NCI-H748 (cell line): ENCODE measurements at regions not wholly inside any gene's neighbourhood (a gene's known extent, or its start where the extent isn't known, plus 50 kb on each side); places are given as distances from the start of the nearest gene placed in this dataset.
"Not testable (repeated sequence)": the region's sequence is repeated elsewhere in the genome, so short reads cannot be mapped to it uniquely, and the experiment has no call there.

Source experiments
- DNase-seq: peaks from one replicate; lab custom pipeline; 2025; ENCODE audit not compliant: unreplicated experiment; lab: John Stamatoyannopoulos, UW

DNA sequence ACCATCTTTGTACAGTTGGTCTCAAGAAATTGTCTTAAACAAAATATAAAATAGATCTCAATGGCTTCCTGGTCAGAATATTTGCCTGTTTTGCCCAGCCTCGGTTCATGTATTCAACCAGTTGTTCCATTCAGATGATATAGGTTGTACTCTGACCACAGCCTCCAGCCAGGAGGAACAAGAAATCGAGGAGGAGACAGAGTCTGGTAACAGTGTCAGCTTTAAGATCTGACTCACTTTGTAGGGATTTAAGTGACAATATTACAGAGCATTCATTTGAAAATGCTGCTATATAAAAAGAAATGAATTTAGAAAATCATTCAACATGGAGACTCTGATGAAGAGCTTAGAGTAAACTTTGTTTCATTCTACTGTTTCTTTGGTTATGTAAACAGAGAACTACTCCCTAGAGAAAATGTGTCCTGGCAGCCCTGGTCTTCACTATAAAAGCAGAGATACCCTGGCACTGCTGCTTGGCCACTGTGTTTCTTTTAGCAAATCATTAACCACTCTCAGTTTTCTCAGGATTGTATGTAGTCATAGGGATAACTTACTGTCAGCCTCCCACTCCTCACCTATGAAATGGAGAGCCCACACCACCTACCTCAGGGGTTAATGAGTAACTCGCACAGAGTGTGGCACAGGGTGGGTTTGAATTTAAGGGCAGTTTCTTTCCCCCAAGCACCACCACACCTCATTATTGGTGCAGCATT is 53.5 kb downstream of the PAGE2 start:
- DNase-seq, result no peak

- no peak for DNase-seq
Measured at GRCh38 chrX:55142919-55143310, 54.1 kb downstream of the PAGE2 start.

- no peak for DNase-seq
Measured at GRCh38 chrX:55143621-55144020, 54.8 kb downstream of the PAGE2 start.

- no peak for DNase-seq
Measured at GRCh38 chrX:55144697-55145096, 55.9 kb downstream of the PAGE2 start.

- DNase-seq, result no peak
Measured at GRCh38 chrX:55149242-55149641, 60.4 kb downstream of the PAGE2 start.

DNA sequence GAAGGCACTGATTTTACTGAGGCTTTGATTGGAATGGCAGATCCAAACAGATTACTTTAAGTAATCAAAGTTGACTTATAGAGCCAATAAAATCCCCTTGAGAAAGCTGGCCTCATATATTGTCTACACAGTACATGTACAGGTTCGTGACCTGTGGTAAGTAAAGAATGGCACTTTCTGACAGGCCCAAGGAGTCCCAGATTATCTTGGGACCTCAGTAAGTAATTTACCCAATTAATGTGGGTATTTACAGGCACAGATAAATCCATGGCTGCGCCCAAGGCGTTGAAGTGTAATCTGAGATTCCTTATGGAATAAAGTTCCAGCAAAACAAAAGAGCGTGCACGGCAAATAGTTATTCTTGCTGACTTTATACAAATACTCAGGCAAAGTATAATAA is 62.4 kb downstream of the PAGE2 start:
- no peak for DNase-seq

GRCh38 chrX:55159551-55159950 is 60.6 kb upstream of the PAGE5 start:
- DNase-seq, result no peak

DNA sequence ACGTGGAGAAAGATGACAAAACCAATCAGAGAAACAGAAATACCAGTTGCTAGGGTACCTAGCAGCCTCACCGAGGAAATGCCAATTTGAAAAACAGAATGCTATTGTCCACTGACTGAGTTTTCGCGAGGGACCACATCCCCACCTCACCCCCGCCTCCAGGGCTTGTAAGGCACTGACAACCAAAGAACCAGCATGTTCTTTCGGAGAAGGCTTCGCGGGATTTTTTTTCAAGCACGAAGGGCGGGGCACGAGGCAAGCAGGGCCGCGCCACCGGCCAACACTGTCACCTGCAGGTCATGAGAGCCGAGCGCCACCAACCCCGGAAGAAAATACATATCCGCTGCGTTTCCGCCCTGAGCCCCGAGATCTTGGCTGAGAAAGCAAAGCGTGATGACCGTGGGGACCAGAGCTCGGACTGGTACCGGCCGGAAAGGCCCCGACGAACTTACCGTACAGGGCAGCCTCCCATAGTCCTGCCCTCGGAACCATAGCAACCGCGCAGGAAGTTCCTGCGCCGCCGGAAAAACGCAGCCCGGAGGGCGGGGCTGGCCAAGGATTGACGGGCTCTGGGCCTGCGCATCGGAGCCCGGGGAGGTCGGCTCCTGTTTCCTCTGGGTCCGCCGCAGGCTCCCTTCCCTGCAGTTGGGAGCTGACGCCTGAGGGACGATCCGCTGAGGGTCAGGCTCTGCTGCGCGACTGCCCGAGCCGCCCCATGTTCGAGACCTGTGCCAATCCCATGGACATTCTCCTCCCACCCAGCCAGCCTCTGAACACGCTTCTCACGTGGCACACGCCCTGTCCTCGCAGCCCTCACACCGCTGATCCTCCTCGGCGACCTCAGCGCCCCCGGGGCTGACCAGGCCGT is 59.2 kb upstream of the PAGE5 start:
- DNase-seq, result peak; percentile 96

- peak; percentile 13 for DNase-seq
Measured at GRCh38 chrX:55161581-55161980, 58.6 kb upstream of the PAGE5 start.

DNA sequence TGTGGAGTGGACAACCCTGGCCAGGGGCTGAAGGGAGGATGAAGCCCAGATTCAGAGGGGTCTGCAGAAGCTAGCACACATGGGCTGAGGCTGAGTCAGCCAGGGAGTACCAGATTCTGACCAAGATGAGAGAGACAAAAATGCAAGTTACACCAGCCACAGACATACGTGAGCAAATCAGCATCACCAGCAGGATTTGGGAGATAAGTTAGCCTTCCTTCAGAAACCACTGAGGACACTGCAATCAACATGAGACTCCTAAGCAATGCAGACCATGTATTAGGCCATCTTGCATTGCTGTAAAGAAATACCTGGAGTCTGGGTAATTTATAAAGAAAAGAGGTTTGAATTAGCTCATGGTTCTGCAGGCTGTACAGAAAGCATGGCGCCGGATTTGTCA is 57.0 kb upstream of the PAGE5 start:
- DNase-seq, result no peak

DNA sequence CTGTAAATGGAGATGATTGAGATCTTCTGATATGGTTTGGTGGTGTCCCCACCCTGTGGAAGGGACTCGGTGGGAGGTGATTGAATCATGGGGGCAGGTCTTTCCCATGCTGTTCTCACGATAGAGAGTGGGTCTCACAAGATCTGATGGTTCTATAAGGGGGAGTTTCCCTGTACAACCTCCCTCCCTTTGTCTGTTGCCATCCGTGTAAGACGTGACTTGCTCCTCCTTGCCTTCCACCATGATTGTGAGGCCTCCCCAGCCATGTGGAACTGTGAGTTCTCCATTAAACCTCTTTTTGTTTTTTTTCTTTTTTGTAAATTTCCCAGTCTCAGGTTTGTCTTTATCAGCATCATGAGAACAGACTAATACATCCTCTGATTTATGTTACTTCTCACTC is 55.1 kb upstream of the PAGE5 start:
- DNase-seq, result not testable (repeated sequence)

GRCh38 chrX:55167124-55167803 is 52.9 kb upstream of the PAGE5 start:
- DNase-seq, result no peak

DNA sequence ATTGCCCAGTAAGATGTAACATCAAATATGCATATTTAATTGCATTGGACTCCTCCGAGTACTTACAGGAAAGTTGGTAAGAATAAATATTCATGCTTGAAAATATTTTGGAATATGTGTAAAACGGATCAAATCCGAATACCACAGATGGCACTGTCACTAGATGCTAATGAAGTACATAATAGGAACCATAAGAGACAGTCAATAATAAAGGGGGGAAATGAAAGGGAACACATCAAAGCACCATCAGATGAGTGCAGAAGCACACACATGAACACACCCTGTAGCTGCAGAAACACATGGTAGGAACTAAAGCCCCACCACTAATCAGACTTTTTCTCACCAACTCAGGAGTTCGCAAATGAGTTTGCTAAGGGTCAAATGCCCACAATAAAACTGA is 52.2 kb upstream of the PAGE5 start:
- no peak for DNase-seq

- no peak for DNase-seq
Measured at GRCh38 chrX:55169782-55170181, 50.4 kb upstream of the PAGE5 start.
